ENCODE measurements at regions not wholly inside any gene's neighbourhood (a gene's known extent, or its start where the extent isn't known, plus 50 kb on each side); places are given as distances from the start of the nearest gene placed in this dataset.

DNA sequence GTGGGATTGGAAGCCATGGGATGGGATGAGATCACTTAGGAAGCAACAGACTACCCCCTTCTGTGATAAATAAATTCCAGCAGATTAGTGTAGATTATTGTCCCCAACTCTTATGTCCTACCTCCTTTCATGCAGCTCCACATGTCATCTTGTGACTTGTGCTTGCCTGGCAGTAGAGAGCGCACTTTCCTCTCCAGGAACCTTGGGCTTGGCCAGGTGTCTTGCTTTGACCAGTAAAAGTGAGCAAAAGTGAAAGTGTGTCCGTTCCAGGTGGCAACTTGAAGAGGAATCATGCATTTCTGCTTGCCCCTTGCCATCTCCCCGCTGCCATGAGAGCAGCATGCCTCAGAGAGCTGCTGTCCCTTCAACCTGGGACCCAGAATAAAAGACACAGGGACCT is 122.9 kb upstream of the ERG start:
- H3K9me3 Mint-ChIP-seq (ENCODE audit: low read depth, unreplicated experiment): no peaks in the 10 kb centered on the region

DNA sequence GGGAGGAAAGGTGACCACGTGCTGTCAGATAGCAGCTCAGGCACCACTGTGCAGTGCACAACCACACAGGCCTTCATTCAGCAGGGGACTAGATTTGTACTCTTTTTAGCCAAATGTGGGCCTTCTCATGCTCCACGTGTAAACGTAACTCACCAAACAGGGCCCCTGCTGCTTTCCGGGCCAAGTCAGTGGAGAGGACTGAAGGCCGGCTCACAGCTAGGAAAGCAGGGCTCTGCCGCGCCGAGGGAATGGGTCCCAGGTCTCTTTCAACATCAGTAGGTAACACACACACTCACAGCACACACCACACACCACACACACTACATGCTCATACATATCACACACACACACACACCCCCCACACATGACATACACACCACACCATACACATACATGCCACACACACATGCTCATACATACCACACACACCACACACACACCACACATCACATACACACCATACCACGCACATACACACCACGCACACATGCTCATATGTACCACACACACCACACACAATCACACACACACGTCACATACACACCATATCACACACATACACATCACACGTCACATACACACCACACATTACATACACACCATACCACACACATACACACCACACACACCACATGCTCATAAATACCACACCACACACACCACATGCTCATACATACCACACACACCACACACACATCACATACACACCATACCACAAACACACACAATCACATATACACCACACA is 124.0 kb upstream of the ERG start:
- no TSS peak for BruUV-seq (replicated peaks)
- Mint-ChIP-seq H3K9me3 (ENCODE audit: low read depth, unreplicated experiment) (no peaks in the 10 kb centered on the region), H3K27me3 (ENCODE audit: unreplicated experiment) (peaks cover 29% of the 10 kb centered on the region), H3K36me3 (ENCODE audit: insufficient read depth, unreplicated experiment) (no peaks in the 10 kb centered on the region), H3K27ac (ENCODE audit: unreplicated experiment) (no peak overlapping the region), H3K4me3 (ENCODE audit: low read depth, unreplicated experiment) (no peak overlapping the region), H3K4me1 (ENCODE audit: low read depth, unreplicated experiment) (no peaks in the 10 kb centered on the region)
- CTCF ChIA-PET: no interaction called here
- TF ChIP-seq, protein P1, sequence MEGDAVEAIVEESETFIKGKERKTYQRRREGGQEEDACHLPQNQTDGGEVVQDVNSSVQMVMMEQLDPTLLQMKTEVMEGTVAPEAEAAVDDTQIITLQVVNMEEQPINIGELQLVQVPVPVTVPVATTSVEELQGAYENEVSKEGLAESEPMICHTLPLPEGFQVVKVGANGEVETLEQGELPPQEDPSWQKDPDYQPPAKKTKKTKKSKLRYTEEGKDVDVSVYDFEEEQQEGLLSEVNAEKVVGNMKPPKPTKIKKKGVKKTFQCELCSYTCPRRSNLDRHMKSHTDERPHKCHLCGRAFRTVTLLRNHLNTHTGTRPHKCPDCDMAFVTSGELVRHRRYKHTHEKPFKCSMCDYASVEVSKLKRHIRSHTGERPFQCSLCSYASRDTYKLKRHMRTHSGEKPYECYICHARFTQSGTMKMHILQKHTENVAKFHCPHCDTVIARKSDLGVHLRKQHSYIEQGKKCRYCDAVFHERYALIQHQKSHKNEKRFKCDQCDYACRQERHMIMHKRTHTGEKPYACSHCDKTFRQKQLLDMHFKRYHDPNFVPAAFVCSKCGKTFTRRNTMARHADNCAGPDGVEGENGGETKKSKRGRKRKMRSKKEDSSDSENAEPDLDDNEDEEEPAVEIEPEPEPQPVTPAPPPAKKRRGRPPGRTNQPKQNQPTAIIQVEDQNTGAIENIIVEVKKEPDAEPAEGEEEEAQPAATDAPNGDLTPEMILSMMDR (IDR thresholded peaks at IDR 0.05; ENCODE audit: unreplicated experiment): no peak
- intact Hi-C loops (cut with micrococcal nuclease; ENCODE audit: unreplicated experiment): no loop called here
- no peak for DNase-seq

More for the DNA sequence above, 122.9 kb upstream of the ERG start:
- H3K27me3 Mint-ChIP-seq (ENCODE audit: unreplicated experiment): peaks cover 38% of the 10 kb centered on the region
- no peak overlapping the region for H3K4me3 Mint-ChIP-seq (ENCODE audit: low read depth, unreplicated experiment)
- peak; percentile 3 for DNase-seq
- intact Hi-C loops (cut with micrococcal nuclease; ENCODE audit: unreplicated experiment): no loop called here
- no TSS peak for BruUV-seq (replicated peaks)
- H3K4me1 Mint-ChIP-seq (ENCODE audit: low read depth, unreplicated experiment): no peaks in the 10 kb centered on the region
- TF ChIP-seq, protein P1 (IDR thresholded peaks at IDR 0.05; ENCODE audit: unreplicated experiment): no peak
- CTCF ChIA-PET: no interaction called here
- H3K27ac Mint-ChIP-seq (ENCODE audit: unreplicated experiment): no peak overlapping the region
- no peaks in the 10 kb centered on the region for H3K36me3 Mint-ChIP-seq (ENCODE audit: insufficient read depth, unreplicated experiment)

DNA sequence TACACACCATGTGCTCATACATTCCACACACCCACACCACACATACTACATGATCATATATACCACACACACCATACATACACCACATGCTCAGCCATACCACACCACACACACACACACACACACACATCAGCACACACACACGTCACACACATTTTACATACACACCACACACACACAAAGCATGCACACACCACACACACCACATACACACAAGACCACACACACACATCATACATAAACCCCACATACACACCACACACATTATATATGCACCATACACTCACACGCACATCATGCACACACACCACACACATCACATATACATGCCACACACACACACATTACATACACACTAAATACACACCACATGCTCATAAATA is 124.5 kb upstream of the ERG start:
- no TSS peak for BruUV-seq (replicated peaks)
- TF ChIP-seq, protein P1 (IDR thresholded peaks at IDR 0.05; ENCODE audit: unreplicated experiment): no peak
- Mint-ChIP-seq H3K27ac (ENCODE audit: unreplicated experiment) (no peak overlapping the region), H3K4me3 (ENCODE audit: low read depth, unreplicated experiment) (no peak overlapping the region), H3K36me3 (ENCODE audit: insufficient read depth, unreplicated experiment) (no peaks in the 10 kb centered on the region), H3K9me3 (ENCODE audit: low read depth, unreplicated experiment) (no peaks in the 10 kb centered on the region), H3K4me1 (ENCODE audit: low read depth, unreplicated experiment) (no peaks in the 10 kb centered on the region), H3K27me3 (ENCODE audit: unreplicated experiment) (peaks cover 23% of the 10 kb centered on the region)
- DNase-seq: no peak
- intact Hi-C loops (cut with micrococcal nuclease; ENCODE audit: unreplicated experiment): no loop called here
- CTCF ChIA-PET: no interaction called here

DNA sequence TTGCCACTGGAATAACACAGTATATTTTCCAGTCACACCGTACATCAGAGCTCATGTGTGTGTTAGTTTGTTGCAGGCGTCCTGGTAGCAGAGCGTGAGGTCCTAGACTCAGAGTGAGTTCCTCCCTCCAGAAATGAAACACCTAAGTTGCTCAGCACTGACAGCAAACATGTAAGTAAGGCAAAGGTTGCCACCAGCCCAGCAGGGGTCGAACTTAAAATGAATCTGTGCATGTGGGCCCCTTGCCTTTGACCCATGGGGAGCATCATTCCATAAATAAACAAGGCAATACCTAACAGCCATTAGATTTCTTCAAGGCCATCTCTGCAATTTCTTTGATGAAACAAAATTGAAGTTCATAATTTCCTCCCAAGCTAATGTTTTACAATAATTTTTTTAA is 125.3 kb upstream of the ERG start:
- intact Hi-C loops (cut with micrococcal nuclease; ENCODE audit: unreplicated experiment): no loop called here
- TF ChIP-seq, protein P1 (IDR thresholded peaks at IDR 0.05; ENCODE audit: unreplicated experiment): no peak
- no peak overlapping the region for H3K27ac Mint-ChIP-seq (ENCODE audit: unreplicated experiment)

More for the DNA sequence above, 125.3 kb upstream of the ERG start:
- CTCF ChIA-PET: no interaction called here
- Mint-ChIP-seq H3K36me3 (ENCODE audit: insufficient read depth, unreplicated experiment) (no peaks in the 10 kb centered on the region), H3K4me3 (ENCODE audit: low read depth, unreplicated experiment) (no peak overlapping the region), H3K4me1 (ENCODE audit: low read depth, unreplicated experiment) (no peaks in the 10 kb centered on the region), H3K9me3 (ENCODE audit: low read depth, unreplicated experiment) (no peaks in the 10 kb centered on the region), H3K27me3 (ENCODE audit: unreplicated experiment) (peaks cover 18% of the 10 kb centered on the region)
- no TSS peak for BruUV-seq (replicated peaks)
- no peak for DNase-seq

All from Calu3 (cell line).